ENCODE measurements at regions not wholly inside any gene's neighbourhood (a gene's known extent, or its start where the extent isn't known, plus 50 kb on each side); places are given as distances from the start of the nearest gene placed in this dataset.

DNA sequence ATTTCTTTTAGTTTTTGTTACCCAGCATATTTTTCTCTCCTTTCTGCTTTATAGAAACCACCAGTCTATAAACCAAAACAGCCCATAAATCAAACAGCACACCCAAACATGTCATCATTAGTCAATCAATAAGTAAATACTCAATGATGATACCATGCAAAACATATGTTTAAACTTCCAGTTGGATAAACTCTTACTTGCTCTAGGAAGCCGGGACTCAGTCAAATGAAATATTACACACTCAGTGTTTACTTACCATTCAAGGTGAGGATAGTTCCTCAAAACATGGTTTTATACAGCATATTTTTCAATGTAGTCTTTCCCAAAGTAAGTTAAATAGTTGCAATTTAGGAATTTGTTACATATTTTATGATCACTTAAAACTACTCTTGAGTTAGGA lies 343.6 kb upstream of the NXPH2 start:
- Histone ChIP-seq H4K20me1 (ENCODE audit: insufficient read depth, low read length) (no peaks in the 10 kb centered on the region), H3K9me3 (ENCODE audit: insufficient read depth, low read length) (no peaks in the 10 kb centered on the region), H3K36me3 (replicated peaks; ENCODE audit: low read depth, low read length) (no peaks in the 10 kb centered on the region), H3K27ac (ENCODE audit: low read length) (no peak overlapping the region), H3K79me2 (ENCODE audit: low read length) (no peaks in the 10 kb centered on the region), H3K9ac (ENCODE audit: low read length) (no peak overlapping the region), H3K4me2 (ENCODE audit: low read length) (no peak overlapping the region), H3K27me3 (ENCODE audit: low read depth, low read length) (no peaks in the 10 kb centered on the region), H3K4me3 (ENCODE audit: low read length) (no peak overlapping the region), H3K4me1 (ENCODE audit: low read length) (no peaks in the 10 kb centered on the region), H2AFZ (ENCODE audit: low read depth, low read length) (no peak overlapping the region)
- no peak for TF ChIP-seq EZH2phosphoT487 (IDR thresholded peaks at IDR 0.05; ENCODE audit: low read depth)
- TF ChIP-seq, protein P1, sequence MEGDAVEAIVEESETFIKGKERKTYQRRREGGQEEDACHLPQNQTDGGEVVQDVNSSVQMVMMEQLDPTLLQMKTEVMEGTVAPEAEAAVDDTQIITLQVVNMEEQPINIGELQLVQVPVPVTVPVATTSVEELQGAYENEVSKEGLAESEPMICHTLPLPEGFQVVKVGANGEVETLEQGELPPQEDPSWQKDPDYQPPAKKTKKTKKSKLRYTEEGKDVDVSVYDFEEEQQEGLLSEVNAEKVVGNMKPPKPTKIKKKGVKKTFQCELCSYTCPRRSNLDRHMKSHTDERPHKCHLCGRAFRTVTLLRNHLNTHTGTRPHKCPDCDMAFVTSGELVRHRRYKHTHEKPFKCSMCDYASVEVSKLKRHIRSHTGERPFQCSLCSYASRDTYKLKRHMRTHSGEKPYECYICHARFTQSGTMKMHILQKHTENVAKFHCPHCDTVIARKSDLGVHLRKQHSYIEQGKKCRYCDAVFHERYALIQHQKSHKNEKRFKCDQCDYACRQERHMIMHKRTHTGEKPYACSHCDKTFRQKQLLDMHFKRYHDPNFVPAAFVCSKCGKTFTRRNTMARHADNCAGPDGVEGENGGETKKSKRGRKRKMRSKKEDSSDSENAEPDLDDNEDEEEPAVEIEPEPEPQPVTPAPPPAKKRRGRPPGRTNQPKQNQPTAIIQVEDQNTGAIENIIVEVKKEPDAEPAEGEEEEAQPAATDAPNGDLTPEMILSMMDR (IDR thresholded peaks at IDR 0.05; ENCODE audit: low read depth, low read length) = no peak

DNA sequence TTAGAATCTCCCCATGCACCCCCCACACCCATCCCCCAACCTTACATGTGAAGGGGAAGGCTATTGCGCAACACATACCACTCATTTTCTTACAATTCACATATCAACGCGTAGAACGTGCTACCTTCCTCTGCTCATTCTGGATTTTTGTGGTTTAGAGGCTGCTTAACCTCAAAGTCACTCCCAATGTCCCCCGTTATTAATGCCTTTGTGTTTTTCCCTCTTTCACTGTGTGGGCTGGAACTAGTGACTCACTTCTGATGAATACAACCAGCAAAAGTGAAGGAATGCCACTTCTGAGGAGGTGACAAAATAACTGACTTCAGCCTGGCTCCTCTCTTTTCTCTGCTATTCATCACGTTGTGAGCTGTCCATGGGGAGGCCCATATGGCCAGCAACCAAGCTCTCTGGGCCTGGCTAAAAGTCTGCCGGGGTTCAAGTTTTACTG lies 342.5 kb upstream of the NXPH2 start:
- Histone ChIP-seq H3K9me3 (ENCODE audit: insufficient read depth, low read length) (no peaks in the 10 kb centered on the region), H3K79me2 (ENCODE audit: low read length) (no peaks in the 10 kb centered on the region), H3K27me3 (ENCODE audit: low read depth, low read length) (no peaks in the 10 kb centered on the region), H3K4me1 (ENCODE audit: low read length) (no peaks in the 10 kb centered on the region), H4K20me1 (ENCODE audit: insufficient read depth, low read length) (no peaks in the 10 kb centered on the region), H3K4me3 (ENCODE audit: low read length) (no peak overlapping the region), H3K27ac (ENCODE audit: low read length) (no peak overlapping the region), H3K9ac (ENCODE audit: low read length) (no peak overlapping the region), H2AFZ (ENCODE audit: low read depth, low read length) (no peak overlapping the region), H3K4me2 (ENCODE audit: low read length) (no peak overlapping the region), H3K36me3 (replicated peaks; ENCODE audit: low read depth, low read length) (no peaks in the 10 kb centered on the region)
- TF ChIP-seq, protein P1 (IDR thresholded peaks at IDR 0.05; ENCODE audit: low read depth, low read length) = no peak
- no peak for TF ChIP-seq EZH2phosphoT487 (IDR thresholded peaks at IDR 0.05; ENCODE audit: low read depth)

DNA sequence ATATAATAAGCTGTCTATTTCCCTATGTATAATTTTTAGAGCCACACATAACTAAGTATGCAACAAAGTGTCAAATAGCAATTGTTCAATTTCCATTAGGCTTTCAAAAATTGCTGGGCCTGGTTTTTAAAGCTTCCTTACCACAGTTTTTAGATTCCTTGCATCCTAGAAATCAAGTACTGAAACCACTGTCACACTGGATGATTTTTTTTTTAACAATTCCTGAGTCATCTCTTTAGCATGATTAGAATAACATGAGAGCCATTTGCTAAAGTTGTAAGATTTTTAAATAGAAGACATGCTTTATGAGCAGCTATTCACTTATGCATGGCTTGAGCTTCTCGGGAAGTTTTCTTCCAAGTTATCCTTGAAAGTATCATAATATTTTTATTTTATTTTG lies 319.5 kb upstream of the NXPH2 start:
- no peaks in the 10 kb centered on the region for H3K27me3 ChIP-seq (ENCODE audit: low read depth, low read length)
- H3K4me2 ChIP-seq (ENCODE audit: low read length) = no peak overlapping the region
- no peaks in the 10 kb centered on the region for H3K36me3 ChIP-seq (replicated peaks; ENCODE audit: low read depth, low read length)
- H3K4me1 ChIP-seq (ENCODE audit: low read length) = no peaks in the 10 kb centered on the region
- no peak overlapping the region for H2AFZ ChIP-seq (ENCODE audit: low read depth, low read length)
- H3K9me3 ChIP-seq (ENCODE audit: insufficient read depth, low read length) = no peaks in the 10 kb centered on the region
- H3K79me2 ChIP-seq (ENCODE audit: low read length) = no peaks in the 10 kb centered on the region
- H3K9ac ChIP-seq (ENCODE audit: low read length) = no peak overlapping the region
- TF ChIP-seq EZH2phosphoT487 (IDR thresholded peaks at IDR 0.05; ENCODE audit: low read depth) = no peak
- TF ChIP-seq, protein P1 (IDR thresholded peaks at IDR 0.05; ENCODE audit: low read depth, low read length) = no peak
- no peaks in the 10 kb centered on the region for H4K20me1 ChIP-seq (ENCODE audit: insufficient read depth, low read length)
- no peak overlapping the region for H3K27ac ChIP-seq (ENCODE audit: low read length)
- H3K4me3 ChIP-seq (ENCODE audit: low read length) = no peak overlapping the region

DNA sequence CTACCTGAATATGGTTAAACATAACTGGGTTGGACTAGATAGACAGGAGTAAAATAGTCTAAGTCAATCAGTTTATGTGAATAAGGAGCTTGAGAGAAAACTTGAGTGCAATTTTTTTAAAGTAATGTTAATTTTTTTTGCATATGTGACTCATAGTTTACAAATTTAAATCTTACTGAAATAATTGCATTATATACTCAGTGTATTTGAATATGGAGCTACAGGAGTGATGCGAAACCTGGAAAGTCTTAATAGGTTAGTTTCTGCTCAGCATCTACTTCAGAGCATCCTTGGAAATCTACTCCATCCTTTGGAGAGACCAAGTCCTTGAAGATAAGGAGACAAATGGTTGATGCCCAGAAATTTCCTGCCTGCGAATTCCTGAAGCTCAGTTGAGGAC lies 318.8 kb upstream of the NXPH2 start:
- H3K9ac ChIP-seq (ENCODE audit: low read length) = no peak overlapping the region
- TF ChIP-seq EZH2phosphoT487 (IDR thresholded peaks at IDR 0.05; ENCODE audit: low read depth) = no peak
- TF ChIP-seq, protein P1 (IDR thresholded peaks at IDR 0.05; ENCODE audit: low read depth, low read length) = no peak
- no peak overlapping the region for H3K27ac ChIP-seq (ENCODE audit: low read length)
- no peaks in the 10 kb centered on the region for H3K27me3 ChIP-seq (ENCODE audit: low read depth, low read length)
- H2AFZ ChIP-seq (ENCODE audit: low read depth, low read length) = no peak overlapping the region
- H3K79me2 ChIP-seq (ENCODE audit: low read length) = no peaks in the 10 kb centered on the region
- no peak overlapping the region for H3K4me3 ChIP-seq (ENCODE audit: low read length)
- no peaks in the 10 kb centered on the region for H3K36me3 ChIP-seq (replicated peaks; ENCODE audit: low read depth, low read length)
- H3K9me3 ChIP-seq (ENCODE audit: insufficient read depth, low read length) = no peaks in the 10 kb centered on the region
- no peaks in the 10 kb centered on the region for H3K4me1 ChIP-seq (ENCODE audit: low read length)
- no peaks in the 10 kb centered on the region for H4K20me1 ChIP-seq (ENCODE audit: insufficient read depth, low read length)
- no peak overlapping the region for H3K4me2 ChIP-seq (ENCODE audit: low read length)

Measured in OCI-LY3 (cell line).